ENCODE measurements at regions not wholly inside any gene's neighbourhood (a gene's known extent, or its start where the extent isn't known, plus 50 kb on each side); places are given as distances from the start of the nearest gene placed in this dataset.
A peak's percentile ranks its signal among the peaks of the same experiment; 100 is the strongest.

- Histone ChIP-seq H3K4me1 (ENCODE audit: insufficient read depth) (no peaks in the 10 kb centered on the region), H3K79me2 (ENCODE audit: insufficient read depth) (no peaks in the 10 kb centered on the region), H3K4me3 (no peak overlapping the region), H3K27ac (no peak overlapping the region), H3K9me3 (ENCODE audit: low read depth) (no peaks in the 10 kb centered on the region), H4K20me1 (ENCODE audit: insufficient read depth) (no peaks in the 10 kb centered on the region), H3K9ac (no peak overlapping the region), H3K4me2 (ENCODE audit: unreplicated experiment) (no peak overlapping the region), H3K27me3 (replicated peaks; ENCODE audit: insufficient read depth) (peaks cover 38% of the 10 kb centered on the region), H3F3A (ENCODE audit: insufficient read depth) (no peaks in the 10 kb centered on the region), H3K9me2 (ENCODE audit: insufficient read depth) (no peaks in the 10 kb centered on the region), H3K36me3 (ENCODE audit: low read depth) (no peaks in the 10 kb centered on the region), H2AFZ (0 out of 2 replicates have a peak overlapping the region, but pooled peaks have one; percentile 3)
- WGBS, 2 experiments (ENCODE audit: low coverage in 1 of 2, low lambda C conversion rate in 2 of 2, missing lambda C conversion rate in 2 of 2) = 32 to 39% methylated on average over 13 of the region's 13 CpGs
- in situ Hi-C loops (cut with MboI) = no loop called here
- peak; percentile 16 for DNase-seq
- TF ChIP-seq EZH2phosphoT487 (IDR thresholded peaks at IDR 0.05; ENCODE audit: insufficient read depth, low read depth) = no peak
Measured at GRCh38 chr13:109667056-109667455, 119.3 kb downstream of the IRS2 start.

- Histone ChIP-seq H3K27ac (no peak overlapping the region), H3F3A (ENCODE audit: insufficient read depth) (no peaks in the 10 kb centered on the region), H3K79me2 (ENCODE audit: insufficient read depth) (no peaks in the 10 kb centered on the region), H3K4me3 (no peak overlapping the region), H4K20me1 (ENCODE audit: insufficient read depth) (no peaks in the 10 kb centered on the region), H3K9me3 (ENCODE audit: low read depth) (no peaks in the 10 kb centered on the region), H3K4me2 (ENCODE audit: unreplicated experiment) (no peak overlapping the region), H3K4me1 (ENCODE audit: insufficient read depth) (no peaks in the 10 kb centered on the region), H3K9me2 (ENCODE audit: insufficient read depth) (no peaks in the 10 kb centered on the region), H3K36me3 (ENCODE audit: low read depth) (no peaks in the 10 kb centered on the region), H3K27me3 (replicated peaks; ENCODE audit: insufficient read depth) (peaks cover 38% of the 10 kb centered on the region), H2AFZ (no peak overlapping the region), H3K9ac (no peak overlapping the region)
- in situ Hi-C loops (cut with MboI) = no loop called here
- WGBS, 2 experiments (ENCODE audit: low coverage in 1 of 2, low lambda C conversion rate in 2 of 2, missing lambda C conversion rate in 2 of 2) = 12 to 36% methylated on average over 6 to 8 of the region's 8 CpGs
- TF ChIP-seq EZH2 (IDR thresholded peaks at IDR 0.05; ENCODE audit: insufficient read depth, poor library complexity, severe bottlenecking) (no peak), EZH2phosphoT487 (IDR thresholded peaks at IDR 0.05; ENCODE audit: insufficient read depth, low read depth) (no peak)
- no peak for DNase-seq
Measured at GRCh38 chr13:109666656-109667055, 119.7 kb downstream of the IRS2 start.

GRCh38 chr13:109665781-109666249, 120.6 kb downstream of the IRS2 start:
- Histone ChIP-seq H4K20me1 (ENCODE audit: insufficient read depth) (no peaks in the 10 kb centered on the region), H3K9me3 (ENCODE audit: low read depth) (no peaks in the 10 kb centered on the region), H3K4me1 (ENCODE audit: insufficient read depth) (no peaks in the 10 kb centered on the region), H2AFZ (no peak overlapping the region), H3K4me3 (no peak overlapping the region), H3K36me3 (ENCODE audit: low read depth) (no peaks in the 10 kb centered on the region), H3F3A (ENCODE audit: insufficient read depth) (no peaks in the 10 kb centered on the region), H3K9ac (no peak overlapping the region), H3K9me2 (ENCODE audit: insufficient read depth) (no peaks in the 10 kb centered on the region), H3K27me3 (replicated peaks; ENCODE audit: insufficient read depth) (peaks cover 29% of the 10 kb centered on the region), H3K79me2 (ENCODE audit: insufficient read depth) (no peaks in the 10 kb centered on the region), H3K27ac (no peak overlapping the region), H3K4me2 (ENCODE audit: unreplicated experiment) (no peak overlapping the region)
- DNase-seq = no peak
- in situ Hi-C loops (cut with MboI) = no loop called here
- WGBS, 2 experiments (ENCODE audit: low coverage in 1 of 2, low lambda C conversion rate in 2 of 2, missing lambda C conversion rate in 2 of 2) = 66 to 71% methylated on average over 15 of the region's 15 CpGs
- TF ChIP-seq EZH2 (IDR thresholded peaks at IDR 0.05; ENCODE audit: insufficient read depth, poor library complexity, severe bottlenecking) (no peak), EZH2phosphoT487 (IDR thresholded peaks at IDR 0.05; ENCODE audit: insufficient read depth, low read depth) (no peak)

- Histone ChIP-seq H3K27ac (no peak overlapping the region), H3K4me2 (ENCODE audit: unreplicated experiment) (no peak overlapping the region), H3K9ac (no peak overlapping the region), H2AFZ (no peak overlapping the region), H4K20me1 (ENCODE audit: insufficient read depth) (no peaks in the 10 kb centered on the region), H3K79me2 (ENCODE audit: insufficient read depth) (no peaks in the 10 kb centered on the region), H3K9me2 (ENCODE audit: insufficient read depth) (no peaks in the 10 kb centered on the region), H3K36me3 (ENCODE audit: low read depth) (no peaks in the 10 kb centered on the region), H3F3A (ENCODE audit: insufficient read depth) (no peaks in the 10 kb centered on the region), H3K9me3 (ENCODE audit: low read depth) (no peaks in the 10 kb centered on the region), H3K4me3 (no peak overlapping the region), H3K27me3 (replicated peaks; ENCODE audit: insufficient read depth) (peaks cover 31% of the 10 kb centered on the region), H3K4me1 (ENCODE audit: insufficient read depth) (no peaks in the 10 kb centered on the region)
- WGBS, 2 experiments (ENCODE audit: low coverage in 1 of 2, low lambda C conversion rate in 2 of 2, missing lambda C conversion rate in 2 of 2) = 35 to 46% methylated on average over 8 of the region's 8 CpGs
- DNase-seq = no peak
- no peak for TF ChIP-seq EZH2 (IDR thresholded peaks at IDR 0.05; ENCODE audit: insufficient read depth, poor library complexity, severe bottlenecking)
- in situ Hi-C loops (cut with MboI) = no loop called here
Measured at GRCh38 chr13:109665240-109665639, 121.1 kb downstream of the IRS2 start.

- no peak overlapping the region for H2AFZ ChIP-seq
- H3K4me2 ChIP-seq (ENCODE audit: unreplicated experiment) = no peak overlapping the region
- no peaks in the 10 kb centered on the region for H3K4me1 ChIP-seq (ENCODE audit: insufficient read depth)
- 29 to 31% methylated on average over 6 of the region's 6 CpGs for WGBS, 2 experiments (ENCODE audit: low coverage in 1 of 2, low lambda C conversion rate in 2 of 2, missing lambda C conversion rate in 2 of 2)
- no peaks in the 10 kb centered on the region for H3K36me3 ChIP-seq (ENCODE audit: low read depth)
- no peak overlapping the region for H3K4me3 ChIP-seq
- no peak overlapping the region for H3K27ac ChIP-seq
- no peaks in the 10 kb centered on the region for H3K79me2 ChIP-seq (ENCODE audit: insufficient read depth)
- no peak for TF ChIP-seq EZH2 (IDR thresholded peaks at IDR 0.05; ENCODE audit: insufficient read depth, poor library complexity, severe bottlenecking)
- TF ChIP-seq EZH2phosphoT487 (IDR thresholded peaks at IDR 0.05; ENCODE audit: insufficient read depth, low read depth) = no peak
- H3F3A ChIP-seq (ENCODE audit: insufficient read depth) = no peaks in the 10 kb centered on the region
- H3K9me2 ChIP-seq (ENCODE audit: insufficient read depth) = no peaks in the 10 kb centered on the region
- no peaks in the 10 kb centered on the region for H3K9me3 ChIP-seq (ENCODE audit: low read depth)
- in situ Hi-C loops (cut with MboI) = no loop called here
- DNase-seq = no peak
- no peak overlapping the region for H3K9ac ChIP-seq
- H3K27me3 ChIP-seq (replicated peaks; ENCODE audit: insufficient read depth) = peaks cover 62% of the 10 kb centered on the region
- no peaks in the 10 kb centered on the region for H4K20me1 ChIP-seq (ENCODE audit: insufficient read depth)
Measured at GRCh38 chr13:109657395-109657794, 129.0 kb downstream of the IRS2 start.
